ENCODE measurements at regions not wholly inside any gene's neighbourhood (a gene's known extent, or its start where the extent isn't known, plus 50 kb on each side); places are given as distances from the start of the nearest gene placed in this dataset.

- DNase-seq: no peak
- WGBS, 3 donors: 43 to 57% (median 53%) methylated on average over 5 of the region's 5 CpGs
- no peaks in the 10 kb centered on the region for H3K9me3 ChIP-seq
These were observed 63.7 kb upstream of the ZPBP start for GRCh38 chr7:50156706-50157105.

GRCh38 chr7:50156163-50156562, 63.1 kb upstream of the ZPBP start:
- 57 to 65% (median 64%) methylated on average over 4 of the region's 4 CpGs for WGBS, 3 donors
- Histone ChIP-seq H3K4me3 (no peak overlapping the region), H3K36me3 (ENCODE audit: insufficient read depth in 1 of 2, low read depth in 1 of 2) (no peaks in the 10 kb centered on the region), H3K4me1 (no peaks in the 10 kb centered on the region), H3K27ac (no peak overlapping the region), H3K9me3 (no peaks in the 10 kb centered on the region), H3K27me3 (ENCODE audit: insufficient read depth in 3 of 3, low read length in 2 of 3) (no peaks in the 10 kb centered on the region)
- no peak for DNase-seq
- no peak for ATAC-seq
- TF ChIP-seq CTCF (IDR thresholded peaks at IDR 0.05): no peak
- intact Hi-C loops (cut with DNase I): no loop called here

More at GRCh38 chr7:50156706-50157105, 63.7 kb upstream of the ZPBP start:
- Histone ChIP-seq H3K4me1 (no peaks in the 10 kb centered on the region), H3K27ac (no peak overlapping the region), H3K36me3 (ENCODE audit: insufficient read depth in 1 of 2, low read depth in 1 of 2) (no peaks in the 10 kb centered on the region), H3K27me3 (ENCODE audit: insufficient read depth in 3 of 3, low read length in 2 of 3) (no peaks in the 10 kb centered on the region), H3K4me3 (no peak overlapping the region)
- TF ChIP-seq CTCF (IDR thresholded peaks at IDR 0.05): no peak
- ATAC-seq: no peak
- intact Hi-C loops (cut with DNase I): no loop called here

GRCh38 chr7:50155755-50156154, 62.7 kb upstream of the ZPBP start:
- H3K4me1 ChIP-seq: no peaks in the 10 kb centered on the region
- no peaks in the 10 kb centered on the region for H3K9me3 ChIP-seq
- no peak overlapping the region for H3K4me3 ChIP-seq
- no peak for TF ChIP-seq CTCF (IDR thresholded peaks at IDR 0.05)
- no peaks in the 10 kb centered on the region for H3K36me3 ChIP-seq (ENCODE audit: insufficient read depth in 1 of 2, low read depth in 1 of 2)
- 84 to 88% (median 87%) methylated on average over 6 of the region's 6 CpGs for WGBS, 3 donors
- no peaks in the 10 kb centered on the region for H3K27me3 ChIP-seq (ENCODE audit: insufficient read depth in 3 of 3, low read length in 2 of 3)
- H3K27ac ChIP-seq: no peak overlapping the region
- ATAC-seq (no peak), DNase-seq (no peak)
- intact Hi-C loops (cut with DNase I): no loop called here

GRCh38 chr7:50153995-50154394, 60.9 kb upstream of the ZPBP start:
- WGBS, 3 donors: 80 to 89% (median 89%) methylated on average over 6 of the region's 6 CpGs
- intact Hi-C loops (cut with DNase I): no loop called here
- DNase-seq (no peak), ATAC-seq (no peak)
- H3K4me3 ChIP-seq: no peak overlapping the region
- TF ChIP-seq CTCF (IDR thresholded peaks at IDR 0.05): no peak
- no peaks in the 10 kb centered on the region for H3K9me3 ChIP-seq
- no peaks in the 10 kb centered on the region for H3K4me1 ChIP-seq
- no peaks in the 10 kb centered on the region for H3K36me3 ChIP-seq (ENCODE audit: insufficient read depth in 1 of 2, low read depth in 1 of 2)
- no peaks in the 10 kb centered on the region for H3K27me3 ChIP-seq (ENCODE audit: insufficient read depth in 3 of 3, low read length in 2 of 3)
- no peak overlapping the region for H3K27ac ChIP-seq

GRCh38 chr7:50153148-50153547, 60.1 kb upstream of the ZPBP start:
- TF ChIP-seq CTCF (IDR thresholded peaks at IDR 0.05): no peak
- ATAC-seq (no peak), DNase-seq (no peak)
- no peaks in the 10 kb centered on the region for H3K4me1 ChIP-seq
- no peaks in the 10 kb centered on the region for H3K27me3 ChIP-seq (ENCODE audit: insufficient read depth in 3 of 3, low read length in 2 of 3)
- H3K9me3 ChIP-seq: no peaks in the 10 kb centered on the region
- no peak overlapping the region for H3K27ac ChIP-seq
- H3K4me3 ChIP-seq: no peak overlapping the region
- intact Hi-C loops (cut with DNase I): no loop called here
- no peaks in the 10 kb centered on the region for H3K36me3 ChIP-seq (ENCODE audit: insufficient read depth in 1 of 2, low read depth in 1 of 2)
